Transverse colon (tissue), 4 donors: ENCODE measurements at regions not wholly inside any gene's neighbourhood (a gene's known extent, or its start where the extent isn't known, plus 50 kb on each side); places are given as distances from the start of the nearest gene placed in this dataset.
A peak's percentile ranks its signal among the peaks of the same experiment; 100 is the strongest.

Experiments used
- DNase-seq: peaks from one replicate; pipeline ENCODE4 v3.0.0-alpha.2; 2019
- H3K27ac ChIP-seq, 4 donors: fragments of 200-600 bp; sonication (generic); 2 replicates each; pipeline ENCODE4 v1.5.1; 2016 to 2018; ENCODE audit warnings: inconsistent platforms in 4 of 4
- H3K27me3 ChIP-seq: fragments of 200-600 bp; sonication (generic); 2 replicates; pipeline ENCODE4 v1.5.1; 2017; ENCODE audit warnings: inconsistent platforms
- H3K36me3 ChIP-seq, 4 donors: fragments of 200-600 bp; sonication (generic); 2 replicates each; pipeline ENCODE4 v1.5.1; 2017 to 2019; ENCODE audit warnings: inconsistent platforms in 4 of 4
- H3K4me1 ChIP-seq, 4 donors: fragments of 200-600 bp; sonication (generic); 2 replicates each; pipeline ENCODE4 v1.5.1; 2017 to 2020; ENCODE audit warnings: inconsistent platforms in 4 of 4
- H3K4me3 ChIP-seq, 4 donors: fragments of 200-600 bp; sonication (generic); 1 replicate in 1 of 4; 2 replicates in 3 of 4; pipeline versions ENCODE4 v1.5.1 to v1.6.1; 2017 to 2019; ENCODE audit warnings: inconsistent platforms in 4 of 4
- H3K9me3 ChIP-seq, 2 donors: fragments of 200-600 bp; sonication (generic); 2 replicates each; pipeline ENCODE4 v1.5.1; 2017 to 2019; ENCODE audit warnings: inconsistent platforms in 2 of 2
- CTCF ChIP-seq, 5 experiments: fragments of 200-600 bp in 3 of 5; fragments of 450-650 bp in 2 of 5; sonication (generic) in 3 of 5; IDR thresholded peaks; 1 replicate in 2 of 5; 2 replicates in 3 of 5; pipeline ENCODE4 v1.5.1; 2016 to 2017; ENCODE audit warnings: antibody characterized with exemption in 5 of 5, inconsistent platforms in 3 of 5, mild to moderate bottlenecking in 2 of 5, moderate library complexity in 1 of 5
- EP300 ChIP-seq: sonication (generic); formaldehyde crosslinking; IDR thresholded peaks from one replicate; pipeline ENCODE4 v1.6.1; 2017; ENCODE audit warnings: antibody characterized with exemption, low read depth
- POLR2A ChIP-seq: fragments of 450-650 bp; IDR thresholded peaks from one replicate; pipeline ENCODE4 v1.6.1; 2016; ENCODE audit warnings: antibody characterized with exemption, mild to moderate bottlenecking, moderate library complexity
- POLR2AphosphoS5 ChIP-seq, 3 donors: sonication (generic); formaldehyde crosslinking; IDR thresholded peaks; one replicate each; pipeline ENCODE4 v1.6.1; 2016; ENCODE audit warnings: antibody characterized with exemption in 3 of 3
- WGBS, 2 donors: methylation state at CpG; one replicate each; pipeline ENCODE4 v1.1.5; 2018; ENCODE audit warnings: low coverage in 1 of 2; 5-methylcytosine and 5-hydroxymethylcytosine counted together
- in situ Hi-C, 4 donors: fragments of 200-750 bp; cut with MboI; loops; one replicate each; pipeline versions ENCODE4 v1.15.0 to v1.15.1; 2017; ENCODE audit warnings: low sequenced_read_pairs in 3 of 4, low pct_ligation_motif_present in 1 of 4, low pct_unique_long_range_greater_than_20kb in 1 of 4
- intact Hi-C: fragments of 100-400 bp; cut with DNase I; formaldehyde crosslinking; loops from one replicate; pipeline ENCODE4 v1.15.1; 2023; ENCODE audit warnings: low total_unique reads

GRCh38 chr5:6837095-6837494 is 123.9 kb downstream of the TENT4A start:
- Histone ChIP-seq H3K4me1 (peaks cover 0 to 4% (median 2%) of the 10 kb centered on the region in 4 donors), H3K27me3 (no peaks in the 10 kb centered on the region), H3K36me3 (no peaks in the 10 kb centered on the region), H3K9me3 (no peaks in the 10 kb centered on the region), H3K27ac (no peak overlapping the region), H3K4me3 (no peak overlapping the region)
- no peak for DNase-seq
- TF ChIP-seq CTCF (IDR thresholded peaks at IDR 0.05) (no peak), POLR2AphosphoS5 (IDR thresholded peaks at IDR 0.05) (no peak), POLR2A (no peak), EP300 (no peak)
- WGBS, 2 donors: 75% methylated on average over 2 of the region's 2 CpGs; no CpG with 5 or more reads in 1 of the 2 donors
- in situ Hi-C loops: no loop called here
- intact Hi-C loops: no loop called here

DNA sequence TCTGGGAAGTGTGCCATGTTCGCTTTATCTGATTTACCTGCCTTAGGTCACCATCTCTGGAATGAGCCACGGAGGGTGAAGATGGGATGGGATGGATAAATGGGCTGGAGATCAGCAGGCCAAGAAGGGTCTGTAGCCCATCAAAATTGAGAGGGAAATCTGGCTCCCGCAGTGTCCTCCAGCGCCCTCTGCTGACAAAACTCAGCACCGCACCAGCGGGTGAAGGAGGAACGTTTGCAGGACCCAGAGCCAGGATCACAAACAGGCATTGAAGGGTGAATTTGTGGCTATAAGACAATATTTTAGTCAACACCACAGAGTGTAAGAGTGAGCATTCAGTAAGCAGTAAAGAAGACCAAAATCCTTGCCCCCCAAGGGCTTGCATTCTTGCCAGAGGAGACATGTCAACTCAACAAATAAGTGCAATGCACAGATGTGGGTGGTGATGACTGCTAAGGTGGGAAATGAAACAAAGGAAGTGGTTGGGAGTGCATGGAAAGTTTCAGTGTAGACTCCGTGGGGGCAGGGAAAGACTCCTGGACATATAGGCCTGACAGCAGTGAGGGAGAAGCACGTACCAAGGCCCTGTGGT is 124.4 kb downstream of the TENT4A start:
- 64 to 71% methylated on average over 4 to 9 of the region's 9 CpGs for WGBS, 2 donors
- Histone ChIP-seq H3K9me3 (no peaks in the 10 kb centered on the region), H3K36me3 (no peaks in the 10 kb centered on the region), H3K4me3 (no peak overlapping the region), H3K27me3 (no peaks in the 10 kb centered on the region), H3K27ac (no peak overlapping the region), H3K4me1 (peaks cover 0 to under 1% (median under 1%) of the 10 kb centered on the region in 4 donors)
- peak; percentile 16 for DNase-seq
- in situ Hi-C loops: no loop called here
- TF ChIP-seq EP300: no peak
- TF ChIP-seq CTCF (IDR thresholded peaks at IDR 0.05): peak; percentile 25 to 56 (median 33)
- TF ChIP-seq POLR2AphosphoS5 (IDR thresholded peaks at IDR 0.05): no peak
- TF ChIP-seq POLR2A: no peak
- intact Hi-C loops: no loop called here

- Histone ChIP-seq H3K27me3 (no peaks in the 10 kb centered on the region), H3K27ac (no peak overlapping the region), H3K4me1 (no peaks in the 10 kb centered on the region), H3K4me3 (no peak overlapping the region), H3K36me3 (no peaks in the 10 kb centered on the region), H3K9me3 (no peaks in the 10 kb centered on the region)
- in situ Hi-C loops (no loop called here), intact Hi-C loops (no loop called here)
- TF ChIP-seq POLR2A: no peak
- TF ChIP-seq EP300: no peak
- TF ChIP-seq POLR2AphosphoS5 (IDR thresholded peaks at IDR 0.05): no peak
- no peak for TF ChIP-seq CTCF (IDR thresholded peaks at IDR 0.05)
- 65 to 77% methylated on average over 4 to 6 of the region's 6 CpGs for WGBS, 2 donors
- DNase-seq: no peak
Observed at GRCh38 chr5:6838736-6839135, 125.5 kb downstream of the TENT4A start.

GRCh38 chr5:6840136-6840793 is 127.0 kb downstream of the TENT4A start:
- TF ChIP-seq POLR2A: no peak
- no peak for TF ChIP-seq EP300
- no peak for TF ChIP-seq CTCF (IDR thresholded peaks at IDR 0.05)
- TF ChIP-seq POLR2AphosphoS5 (IDR thresholded peaks at IDR 0.05): no peak

More at GRCh38 chr5:6840136-6840793, 127.0 kb downstream of the TENT4A start:
- DNase-seq: no peak
- Histone ChIP-seq H3K4me3 (no peak overlapping the region), H3K36me3 (no peaks in the 10 kb centered on the region), H3K9me3 (no peaks in the 10 kb centered on the region), H3K4me1 (no peaks in the 10 kb centered on the region), H3K27ac (no peak overlapping the region), H3K27me3 (no peaks in the 10 kb centered on the region)
- 50 to 100% methylated on average over 1 to 7 of the region's 7 CpGs for WGBS, 2 donors
- intact Hi-C loops: no loop called here
- in situ Hi-C loops: no loop called here
